NCI-H524 (cell line): ENCODE measurements at regions not wholly inside any gene's neighbourhood (a gene's known extent, or its start where the extent isn't known, plus 50 kb on each side); places are given as distances from the start of the nearest gene placed in this dataset.
"Not testable (repeated sequence)": the region's sequence is repeated elsewhere in the genome, so short reads cannot be mapped to it uniquely, and the experiment has no call there.

Experiments used
- DNase-seq, 2 experiments: peaks; one replicate each; lab custom pipeline; 2025; lab: John Stamatoyannopoulos, UW

DNA sequence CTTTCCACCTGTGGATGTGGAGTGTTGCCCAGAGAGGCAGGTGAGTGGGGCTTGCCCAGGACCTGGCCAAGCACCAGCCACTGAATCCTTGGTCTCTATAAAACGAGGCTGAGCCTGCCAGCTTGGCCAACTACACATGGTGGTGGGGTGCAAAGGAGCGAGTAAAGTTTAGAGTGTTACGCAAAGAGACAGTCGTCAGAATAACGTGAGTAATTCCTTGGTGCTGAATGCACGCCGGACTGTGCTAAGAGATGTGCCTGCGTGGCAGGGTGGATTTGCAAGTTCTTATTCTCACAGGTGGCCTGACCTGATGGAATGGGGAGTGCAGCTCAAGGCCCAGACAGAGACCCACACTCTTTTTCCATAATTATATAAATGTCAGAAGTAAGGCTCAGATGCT is 88.6 kb upstream of the B3GAT1 start:
- DNase-seq, result no peak

GRCh38 chr11:134499990-134500389 is 87.9 kb upstream of the B3GAT1 start:
- DNase-seq, result no peak

- DNase-seq, result no peak
These were observed 86.5 kb upstream of the B3GAT1 start for GRCh38 chr11:134498326-134499139.

DNA sequence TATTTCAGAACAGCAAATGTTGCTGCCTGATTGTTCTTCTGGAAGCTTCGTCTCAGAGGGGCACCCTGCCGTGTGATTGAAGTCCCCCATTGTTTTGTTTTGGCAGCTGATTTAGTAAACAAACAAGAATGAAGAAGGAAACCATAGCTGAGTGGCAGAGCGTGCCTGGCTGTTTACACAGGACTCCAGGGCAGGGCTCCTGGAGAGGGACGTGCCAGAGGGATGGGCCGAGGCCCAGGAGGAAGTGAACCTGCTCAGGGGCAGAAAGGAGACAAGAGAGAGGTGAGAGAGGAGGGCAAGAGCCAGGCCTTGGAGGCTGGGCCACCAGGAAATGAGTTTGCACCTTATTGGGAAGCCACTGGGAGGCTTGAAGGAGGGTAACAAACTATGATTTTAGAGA is 85.5 kb upstream of the B3GAT1 start:
- DNase-seq, result no peak

DNA sequence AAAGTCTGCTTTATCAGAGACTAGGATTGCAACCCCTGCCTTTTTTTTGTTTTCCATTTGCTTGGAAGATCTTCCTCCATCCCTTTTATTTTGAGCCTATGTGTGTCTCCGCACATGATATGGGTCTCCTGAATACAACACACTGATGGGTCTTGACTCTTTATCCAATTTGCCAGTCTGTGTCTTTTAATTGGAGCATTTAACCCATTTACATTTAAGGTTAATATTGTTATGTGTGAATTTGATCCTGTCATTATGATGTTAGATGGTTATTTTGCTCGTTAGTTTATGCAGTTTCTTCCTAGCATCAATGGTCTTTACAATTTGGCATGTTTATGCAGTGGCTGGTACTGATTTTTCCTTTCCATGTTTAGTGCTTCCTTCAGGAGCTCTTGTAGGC is 84.0 kb upstream of the B3GAT1 start:
- not testable (repeated sequence) for DNase-seq

GRCh38 chr11:134494395-134494794 is 82.4 kb upstream of the B3GAT1 start:
- DNase-seq, result not testable (repeated sequence)

GRCh38 chr11:134492411-134492810 is 80.4 kb upstream of the B3GAT1 start:
- not testable (repeated sequence) for DNase-seq

DNA sequence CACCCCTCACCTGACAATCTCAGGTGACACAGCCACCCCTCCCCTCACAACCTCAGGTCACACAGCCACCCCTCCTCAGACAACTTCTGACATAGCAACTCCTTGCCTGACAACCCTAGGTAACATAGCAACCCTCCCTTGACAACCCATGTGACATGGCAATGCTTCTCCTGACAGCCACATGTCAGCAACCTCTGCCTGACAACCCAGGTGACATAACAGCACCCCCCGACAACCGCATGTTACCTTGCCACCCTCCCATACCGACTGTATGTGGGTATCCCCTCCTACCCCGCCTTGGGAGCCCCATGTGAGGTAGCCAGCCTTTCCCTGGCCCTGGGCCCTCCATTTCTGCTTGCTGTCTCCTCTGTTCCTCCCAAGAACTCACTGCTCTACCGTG is 77.7 kb upstream of the B3GAT1 start:
- no peak for DNase-seq

- no peak for DNase-seq
These were observed 76.9 kb upstream of the B3GAT1 start for GRCh38 chr11:134488913-134489312.

DNA sequence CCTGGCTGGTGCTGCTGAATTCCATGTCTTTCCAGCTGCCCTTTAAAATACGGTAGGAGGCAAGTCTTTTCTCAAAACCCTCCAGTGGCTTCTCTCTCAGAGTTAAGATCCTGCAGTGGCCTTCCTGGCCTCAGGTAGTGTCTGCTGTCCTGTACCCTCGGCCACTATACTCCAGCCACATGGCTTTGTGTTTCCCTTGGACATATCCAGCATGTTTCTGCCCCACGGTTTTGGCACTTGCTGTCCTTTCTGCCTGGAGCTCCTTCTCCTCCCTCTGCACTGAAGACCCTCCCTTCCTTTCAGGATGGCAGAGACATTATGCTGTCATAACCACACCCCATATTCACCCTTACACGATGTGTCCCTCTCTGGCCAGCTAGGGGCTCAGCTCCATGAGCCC is 76.5 kb upstream of the B3GAT1 start:
- no peak for DNase-seq

DNA sequence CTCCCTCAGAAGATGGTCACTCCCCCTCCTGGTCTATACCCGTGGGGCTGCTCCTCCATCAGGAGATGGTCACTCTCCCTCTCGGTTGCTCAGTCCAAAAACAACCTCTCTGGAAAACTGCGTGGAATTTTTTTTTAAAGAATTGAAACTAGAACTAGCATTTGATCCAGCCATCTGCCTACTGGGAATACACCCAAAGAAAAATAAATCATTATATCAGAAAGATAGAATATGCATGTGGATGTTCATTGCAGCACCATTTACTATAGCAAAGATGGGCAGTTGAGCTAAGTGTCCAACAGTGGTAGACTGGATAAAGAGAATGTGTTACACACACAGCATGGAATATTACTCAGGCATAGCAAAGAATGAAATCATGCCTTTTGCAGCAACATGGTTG is 75.7 kb upstream of the B3GAT1 start:
- no peak for DNase-seq

- no peak for DNase-seq
These were observed 74.7 kb upstream of the B3GAT1 start for GRCh38 chr11:134486704-134487103.

- no peak for DNase-seq
These were observed 74.1 kb upstream of the B3GAT1 start for GRCh38 chr11:134486106-134486505.

- DNase-seq, result no peak
These were observed 73.3 kb upstream of the B3GAT1 start for GRCh38 chr11:134485316-134485715.

- DNase-seq, result no peak
These were observed 71.8 kb upstream of the B3GAT1 start for GRCh38 chr11:134483857-134484256.

GRCh38 chr11:134483291-134483690 is 71.2 kb upstream of the B3GAT1 start:
- DNase-seq, result no peak

DNA sequence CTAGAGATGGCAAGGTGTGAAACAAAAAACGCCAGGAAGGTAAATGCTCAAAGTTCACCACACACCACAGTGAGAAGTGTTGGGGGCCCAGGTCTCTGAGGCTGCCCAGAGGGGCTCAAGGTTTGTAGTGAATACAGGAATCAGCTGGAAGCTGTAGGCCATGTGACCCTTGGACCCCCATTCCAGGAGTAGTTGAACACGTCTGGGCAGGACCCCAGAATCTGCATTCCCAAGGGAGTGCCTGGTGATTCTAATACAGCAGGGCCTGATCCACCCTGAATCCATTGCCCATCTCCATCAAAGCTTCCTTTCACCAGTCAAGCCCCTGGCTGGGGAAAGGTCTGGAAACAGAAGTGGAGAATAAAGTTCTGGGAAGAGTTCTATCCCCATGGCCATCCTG is 70.8 kb upstream of the B3GAT1 start:
- DNase-seq, result no peak

- DNase-seq, result no peak
These were observed 70.0 kb upstream of the B3GAT1 start for GRCh38 chr11:134481933-134482527.

DNA sequence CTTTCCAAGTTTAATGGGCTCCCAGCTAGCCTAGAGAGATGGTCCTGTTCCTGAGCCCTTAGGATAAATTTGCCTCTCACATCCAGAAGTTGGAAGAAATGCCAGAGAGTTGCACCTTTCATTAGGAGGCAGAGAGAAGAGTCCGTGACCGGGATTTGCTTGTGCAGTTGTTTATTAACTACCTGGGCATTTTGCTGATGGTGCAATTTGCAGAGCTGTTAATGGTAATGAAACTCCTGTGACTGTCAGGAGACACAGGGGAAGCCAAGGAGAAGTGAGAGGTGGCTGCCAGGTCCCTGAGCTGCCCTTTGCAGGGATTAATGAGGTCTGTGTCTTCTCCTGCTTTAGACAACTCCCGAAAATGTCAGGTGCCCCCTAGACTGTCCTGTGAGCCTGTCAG is 69.1 kb upstream of the B3GAT1 start:
- no peak for DNase-seq

DNA sequence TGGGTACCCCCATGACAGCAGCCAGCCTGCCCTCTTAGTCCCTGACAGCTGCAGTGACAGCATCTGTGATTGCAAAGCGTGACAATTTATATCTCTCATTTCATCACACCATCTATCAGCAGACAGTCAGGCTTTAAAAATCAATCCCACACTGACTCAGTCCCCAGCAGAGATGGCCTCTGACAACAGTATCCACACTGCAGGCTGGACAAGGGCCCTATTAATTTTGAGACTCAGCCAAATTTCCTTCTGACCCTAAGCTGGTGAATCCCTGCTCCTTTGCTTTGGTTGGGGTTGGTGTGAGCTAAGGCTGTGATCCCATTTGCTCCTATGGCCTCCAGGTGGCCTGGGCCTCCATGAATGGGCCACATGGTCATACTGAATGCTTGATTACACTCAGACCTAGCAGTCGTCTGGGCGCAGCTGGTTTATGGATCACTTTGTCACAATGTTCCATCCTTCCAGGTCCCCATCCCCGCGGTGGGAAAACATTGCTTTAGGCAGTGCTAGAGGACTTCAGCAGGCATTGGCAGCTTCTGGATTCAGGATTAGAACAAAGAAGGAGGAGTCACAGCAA is 68.2 kb upstream of the B3GAT1 start:
- peak; percentile 47 to 81 for DNase-seq

DNA sequence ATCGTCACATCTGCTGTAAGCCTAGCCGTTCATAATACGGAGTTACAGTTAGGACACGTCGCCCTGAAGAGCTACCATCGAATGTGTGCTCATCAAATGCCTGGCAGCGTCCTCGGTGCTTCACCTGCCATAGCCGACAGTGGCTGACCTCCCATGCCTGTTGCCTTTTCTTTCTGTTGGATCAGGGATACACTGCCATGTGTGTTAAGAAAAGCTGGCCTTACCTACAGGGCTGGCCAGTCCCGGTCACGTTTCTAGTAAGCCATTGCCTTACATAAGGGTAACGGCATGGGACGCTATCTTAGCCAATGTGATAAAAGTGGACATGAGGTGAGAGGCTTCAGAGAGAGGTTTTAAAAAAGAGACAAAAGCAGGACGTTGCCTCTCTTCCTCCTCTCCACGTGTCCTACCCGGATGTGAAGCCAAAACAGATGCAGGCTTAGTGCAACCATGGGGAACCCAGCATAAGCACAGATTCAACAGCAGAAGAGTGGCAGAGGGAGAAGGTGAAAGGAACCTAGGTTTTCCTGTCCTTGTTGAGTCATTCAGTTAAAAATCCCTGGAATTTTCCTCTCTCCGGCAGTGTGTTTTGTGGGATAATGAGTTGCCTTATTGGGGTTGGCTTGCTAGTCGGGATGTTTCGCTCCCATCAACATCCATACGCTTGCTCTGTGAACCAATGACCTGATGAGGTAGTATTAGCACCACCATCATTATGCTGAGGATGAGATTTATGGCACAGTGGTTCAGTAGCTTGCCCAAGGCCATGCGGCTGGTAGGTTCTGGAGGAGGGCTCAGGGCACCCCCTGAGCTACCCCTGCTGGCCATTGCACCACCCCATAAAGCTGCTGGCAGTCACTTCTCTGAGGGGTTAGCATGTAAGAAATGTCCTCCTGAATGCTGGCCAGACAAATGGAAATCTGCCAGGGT is 67.4 kb upstream of the B3GAT1 start:
- no peak for DNase-seq

GRCh38 chr11:134478611-134479010 is 66.6 kb upstream of the B3GAT1 start:
- DNase-seq, result no peak
